HepG2 (cell line): ENCODE measurements at regions not wholly inside any gene's neighbourhood (a gene's known extent, or its start where the extent isn't known, plus 50 kb on each side); places are given as distances from the start of the nearest gene placed in this dataset.

Experiments used
- CEBPB ChIP-seq: IDR thresholded peaks from 2 replicates; pipeline ENCODE4 v1.6.1; 2011; ENCODE audit warnings: low read depth, low read length, improper control_type of control experiment, borderline replicate concordance
- E2F5 ChIP-seq: sonication (generic); formaldehyde crosslinking; conservative IDR thresholded peaks from 2 replicates; pipeline ENCODE4 v1.4.0; 2020; ENCODE audit warnings: missing genetic modification reagents
- ETS1 ChIP-seq: sonication (generic); formaldehyde crosslinking; IDR thresholded peaks from 2 replicates; pipeline ENCODE4 v1.4.0; 2020; ENCODE audit warnings: missing genetic modification reagents
- HMG20A ChIP-seq: IDR thresholded peaks from 2 replicates; pipeline ENCODE4 v1.6.1; 2016; ENCODE audit warnings: borderline replicate concordance
- HMG20B ChIP-seq: conservative IDR thresholded peaks from 2 replicates; pipeline ENCODE4 v1.6.1; 2016; ENCODE audit warnings: missing genetic modification reagents, missing compliant biosample characterization
- HNF4G ChIP-seq, 2 experiments: sonication (generic) in 1 of 2; formaldehyde crosslinking in 1 of 2; IDR thresholded peaks; 2 replicates each; pipeline versions ENCODE4 v1.4.0 to v1.6.1; 2011 to 2020; ENCODE audit warnings: borderline replicate concordance in 2 of 2, low read depth in 2 of 2, mild to moderate bottlenecking in 2 of 2, low read length in 1 of 2, missing genetic modification reagents in 1 of 2, moderate library complexity in 1 of 2
- HNRNPUL1 ChIP-seq: fragments of 200-400 bp; formaldehyde crosslinking; IDR thresholded peaks from 2 replicates; pipeline ENCODE4 v1.6.1; 2017; ENCODE audit warnings: low read depth, mild to moderate bottlenecking, low read length, moderate library complexity
- MEIS1 ChIP-seq: sonication (generic); formaldehyde crosslinking; IDR thresholded peaks from 2 replicates; pipeline ENCODE4 v1.9.0; 2021; ENCODE audit warnings: mild to moderate bottlenecking, missing genetic modification reagents, moderate library complexity, borderline replicate concordance
- MIER3 ChIP-seq: IDR thresholded peaks from 2 replicates; pipeline ENCODE4 v1.6.1; 2016; ENCODE audit warnings: missing compliant biosample characterization, borderline replicate concordance
- MNT ChIP-seq: fragments of 450-650 bp; IDR thresholded peaks from 2 replicates; pipeline ENCODE4 v1.6.1; 2016
- NCOA5 ChIP-seq: sonication (generic); formaldehyde crosslinking; IDR thresholded peaks from 2 replicates; pipeline ENCODE4 v1.4.0; 2020; ENCODE audit warnings: missing genetic modification reagents
- NFE2 ChIP-seq: sonication (generic); formaldehyde crosslinking; IDR thresholded peaks from 2 replicates; pipeline ENCODE4 v1.4.0; 2020; ENCODE audit warnings: missing genetic modification reagents
- NFRKB ChIP-seq: fragments of 450-650 bp; IDR thresholded peaks from 2 replicates; pipeline ENCODE4 v1.6.1; 2017
- PHB2 ChIP-seq: fragments of 450-650 bp; IDR thresholded peaks from 2 replicates; pipeline ENCODE4 v1.6.1; 2018; ENCODE audit not compliant: partially characterized antibody
- POLR2AphosphoS5 ChIP-seq: IDR thresholded peaks from 2 replicates; pipeline ENCODE4 v1.6.1; 2012; ENCODE audit warnings: low read depth, low read length
- RBAK ChIP-seq: sonication (generic); formaldehyde crosslinking; IDR thresholded peaks from 2 replicates; pipeline ENCODE4 v1.5.1; 2020; ENCODE audit warnings: mild to moderate bottlenecking, missing genetic modification reagents
- RXRB ChIP-seq: IDR thresholded peaks from 2 replicates; pipeline ENCODE4 v1.6.1; 2016; ENCODE audit warnings: borderline replicate concordance, missing genetic modification reagents, missing compliant biosample characterization
- SAFB2 ChIP-seq: sonication (generic); formaldehyde crosslinking; IDR thresholded peaks from 2 replicates; pipeline ENCODE4 v1.5.1; 2020; ENCODE audit warnings: missing genetic modification reagents, low read depth, mild to moderate bottlenecking, borderline replicate concordance
- SKIL ChIP-seq: sonication (generic); formaldehyde crosslinking; IDR thresholded peaks from 2 replicates; pipeline ENCODE4 v1.8.0; 2022; ENCODE audit warnings: missing genetic modification reagents, mild to moderate bottlenecking, moderate library complexity, borderline replicate concordance
- SOX13 ChIP-seq, 3 experiments: fragments of 450-650 bp in 1 of 3; sonication (generic) in 1 of 3; formaldehyde crosslinking in 1 of 3; IDR thresholded peaks in 2 of 3; conservative IDR thresholded peaks in 1 of 3; 2 replicates each; pipeline versions ENCODE4 v1.5.0 to v1.6.1; 2016 to 2020; ENCODE audit warnings: antibody characterized with exemption in 1 of 3, mild to moderate bottlenecking in 1 of 3, missing compliant biosample characterization in 1 of 3, missing genetic modification reagents in 1 of 3, moderate library complexity in 1 of 3
- SOX6 ChIP-seq, 2 experiments: fragments of 450-650 bp in 1 of 2; sonication (generic) in 1 of 2; formaldehyde crosslinking in 1 of 2; IDR thresholded peaks; 2 replicates each; pipeline versions ENCODE4 v1.4.0 to v1.6.1; 2017 to 2020; ENCODE audit warnings: antibody characterized with exemption in 1 of 2, mild to moderate bottlenecking in 1 of 2, missing genetic modification reagents in 1 of 2
- ZFY ChIP-seq: sonication (generic); formaldehyde crosslinking; IDR thresholded peaks from 2 replicates; pipeline ENCODE4 v1.4.0; 2020; ENCODE audit warnings: missing genetic modification reagents

- TF ChIP-seq HNF4G (IDR thresholded peaks at IDR 0.05; ENCODE audit: borderline replicate concordance, low read depth, low read length) (no peak), HNF4G (CRISPR knock-in tag; IDR thresholded peaks at IDR 0.05; ENCODE audit: borderline replicate concordance, low read depth) (no peak), HMG20B (CRISPR knock-in tag) (no peak), ZFY (no peak), CEBPB (peak; percentile 86; the same call in 1 of the 2 replicates), HMG20A (CRISPR knock-in tag) (peak; percentile 43; the same call in 1 of the 2 replicates), MEIS1 (no peak), MIER3 (CRISPR knock-in tag) (no peak), RBAK (CRISPR knock-in tag) (no peak), MNT (no peak), ETS1 (CRISPR knock-in tag) (no peak), SOX6 (IDR thresholded peaks at IDR 0.05) (no peak), SOX6 (CRISPR knock-in tag; IDR thresholded peaks at IDR 0.05) (no peak; the same call in 1 of the 2 replicates), NFRKB (no peak), NCOA5 (CRISPR knock-in tag) (no peak), PHB2 (no peak), SOX13 (IDR thresholded peaks at IDR 0.05) (no peak), SOX13 (CRISPR knock-in tag; conservative IDR thresholded peaks at IDR 0.05 in 1 of 2, IDR thresholded peaks at IDR 0.05 in 1 of 2) (peak in 1 of 2 experiments; percentile 60; a peak in 2 of 4 replicates), NFE2 (CRISPR knock-in tag) (no peak), POLR2AphosphoS5 (no peak), SKIL (CRISPR knock-in tag) (peak; percentile 61; the same call in 1 of the 2 replicates), E2F5 (CRISPR knock-in tag) (no peak), SAFB2 (CRISPR knock-in tag) (no peak), HNRNPUL1 (no peak), RXRB (CRISPR knock-in tag) (peak; percentile 84)
Measured at GRCh38 chr10:78756604-78757343, 312.0 kb upstream of the ZMIZ1 start (continued).
